Liver (tissue), 3 donors: ENCODE measurements at regions not wholly inside any gene's neighbourhood (a gene's known extent, or its start where the extent isn't known, plus 50 kb on each side); places are given as distances from the start of the nearest gene placed in this dataset.

Source experiments
- TAF1 ChIP-seq: conservative IDR thresholded peaks from 2 replicates; pipeline ENCODE4 v1.6.1; 2016; ENCODE audit warnings: antibody characterized with exemption, mild to moderate bottlenecking
- TF ChIP-seq, protein P1 (sequence below): fragments of 150-350 bp; IDR thresholded peaks from 2 replicates; pipeline ENCODE4 v1.5.1; 2017; ENCODE audit warnings: improper control_type of control experiment, low read depth, low read length; ENCODE audit not compliant: missing input control
- TF ChIP-seq, protein P2 (sequence below): IDR thresholded peaks from 2 replicates; pipeline ENCODE4 v1.6.1; 2016; ENCODE audit warnings: antibody characterized with exemption
- donor health status: healthy.
- donor health status: healthy.

GRCh38 chr12:77751939-77752338, 78.8 kb upstream of the NAV3 start:
- TF ChIP-seq, protein P1, sequence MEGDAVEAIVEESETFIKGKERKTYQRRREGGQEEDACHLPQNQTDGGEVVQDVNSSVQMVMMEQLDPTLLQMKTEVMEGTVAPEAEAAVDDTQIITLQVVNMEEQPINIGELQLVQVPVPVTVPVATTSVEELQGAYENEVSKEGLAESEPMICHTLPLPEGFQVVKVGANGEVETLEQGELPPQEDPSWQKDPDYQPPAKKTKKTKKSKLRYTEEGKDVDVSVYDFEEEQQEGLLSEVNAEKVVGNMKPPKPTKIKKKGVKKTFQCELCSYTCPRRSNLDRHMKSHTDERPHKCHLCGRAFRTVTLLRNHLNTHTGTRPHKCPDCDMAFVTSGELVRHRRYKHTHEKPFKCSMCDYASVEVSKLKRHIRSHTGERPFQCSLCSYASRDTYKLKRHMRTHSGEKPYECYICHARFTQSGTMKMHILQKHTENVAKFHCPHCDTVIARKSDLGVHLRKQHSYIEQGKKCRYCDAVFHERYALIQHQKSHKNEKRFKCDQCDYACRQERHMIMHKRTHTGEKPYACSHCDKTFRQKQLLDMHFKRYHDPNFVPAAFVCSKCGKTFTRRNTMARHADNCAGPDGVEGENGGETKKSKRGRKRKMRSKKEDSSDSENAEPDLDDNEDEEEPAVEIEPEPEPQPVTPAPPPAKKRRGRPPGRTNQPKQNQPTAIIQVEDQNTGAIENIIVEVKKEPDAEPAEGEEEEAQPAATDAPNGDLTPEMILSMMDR: no peak
- TF ChIP-seq, protein P2, sequence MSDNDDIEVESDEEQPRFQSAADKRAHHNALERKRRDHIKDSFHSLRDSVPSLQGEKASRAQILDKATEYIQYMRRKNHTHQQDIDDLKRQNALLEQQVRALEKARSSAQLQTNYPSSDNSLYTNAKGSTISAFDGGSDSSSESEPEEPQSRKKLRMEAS: no peak
- no peak for TF ChIP-seq TAF1
